ENCODE measurements at regions not wholly inside any gene's neighbourhood (a gene's known extent, or its start where the extent isn't known, plus 50 kb on each side); places are given as distances from the start of the nearest gene placed in this dataset.

DNA sequence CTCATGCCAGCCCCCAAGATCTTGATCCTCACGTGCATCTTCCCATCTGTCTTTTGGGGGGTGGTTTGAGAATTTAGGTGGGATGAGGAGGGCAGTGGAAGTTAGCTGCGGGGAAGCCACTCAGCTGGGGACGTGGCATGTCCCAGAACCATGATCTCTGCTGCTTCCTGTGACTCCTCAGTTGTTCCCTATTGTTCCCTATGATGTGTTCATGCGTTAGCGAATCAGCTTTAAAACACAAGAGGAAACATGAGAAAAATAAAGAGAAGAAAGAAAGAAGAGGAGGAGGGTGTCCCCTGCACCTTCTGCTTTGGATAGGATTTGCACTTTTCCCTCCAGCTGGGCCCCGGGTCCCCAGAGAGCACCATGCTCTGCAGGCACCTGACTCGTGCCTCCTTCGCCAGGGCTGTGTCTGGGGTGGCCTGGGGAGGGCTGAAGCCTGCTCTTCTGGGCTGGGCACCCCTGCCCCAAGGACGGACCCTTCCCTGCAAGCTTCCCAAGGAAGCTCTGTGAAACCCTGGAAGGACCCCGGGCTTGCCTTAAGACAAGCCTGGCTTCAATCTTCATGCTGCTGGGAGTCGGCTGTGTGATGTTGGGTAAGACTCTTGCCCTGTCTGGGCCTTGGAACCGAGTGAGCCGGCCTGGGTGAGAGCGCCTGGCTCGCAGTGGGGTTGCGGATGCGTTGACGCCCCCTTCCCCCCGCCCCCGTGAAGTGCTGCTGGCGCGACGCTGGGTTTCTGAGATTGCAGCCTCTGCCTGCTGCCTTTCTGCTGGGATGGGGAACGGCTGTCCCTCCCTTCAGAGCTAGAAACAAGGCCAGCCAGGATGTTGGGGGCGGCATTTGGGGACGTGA lies 62.8 kb upstream of the CIBAR2 start:
- TF ChIP-seq, protein P1, sequence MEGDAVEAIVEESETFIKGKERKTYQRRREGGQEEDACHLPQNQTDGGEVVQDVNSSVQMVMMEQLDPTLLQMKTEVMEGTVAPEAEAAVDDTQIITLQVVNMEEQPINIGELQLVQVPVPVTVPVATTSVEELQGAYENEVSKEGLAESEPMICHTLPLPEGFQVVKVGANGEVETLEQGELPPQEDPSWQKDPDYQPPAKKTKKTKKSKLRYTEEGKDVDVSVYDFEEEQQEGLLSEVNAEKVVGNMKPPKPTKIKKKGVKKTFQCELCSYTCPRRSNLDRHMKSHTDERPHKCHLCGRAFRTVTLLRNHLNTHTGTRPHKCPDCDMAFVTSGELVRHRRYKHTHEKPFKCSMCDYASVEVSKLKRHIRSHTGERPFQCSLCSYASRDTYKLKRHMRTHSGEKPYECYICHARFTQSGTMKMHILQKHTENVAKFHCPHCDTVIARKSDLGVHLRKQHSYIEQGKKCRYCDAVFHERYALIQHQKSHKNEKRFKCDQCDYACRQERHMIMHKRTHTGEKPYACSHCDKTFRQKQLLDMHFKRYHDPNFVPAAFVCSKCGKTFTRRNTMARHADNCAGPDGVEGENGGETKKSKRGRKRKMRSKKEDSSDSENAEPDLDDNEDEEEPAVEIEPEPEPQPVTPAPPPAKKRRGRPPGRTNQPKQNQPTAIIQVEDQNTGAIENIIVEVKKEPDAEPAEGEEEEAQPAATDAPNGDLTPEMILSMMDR (IDR thresholded peaks at IDR 0.05) = no peak
- no peak for TF ChIP-seq POLR2A (IDR thresholded peaks at IDR 0.05)
